Left lobe of liver (tissue), 2 donors: ENCODE measurements at regions not wholly inside any gene's neighbourhood (a gene's known extent, or its start where the extent isn't known, plus 50 kb on each side); places are given as distances from the start of the nearest gene placed in this dataset.

Experiments
- ATAC-seq: fragments of 200-7000 bp; cut with Tn5 transposase; one replicate; pipeline ENCODE4 v1.9.1; 2020; ENCODE audit warnings: mild to moderate bottlenecking, moderate library complexity
- DNase-seq: peaks from one replicate; pipeline ENCODE4 v3.0.0-alpha.2; 2020; ENCODE audit warnings: low spot score
- donor health status: DM: no; HTN: no; CAD: no; lungs with moderate emphysema.
- donor health status: DM: no; HTN: yes; CAD: no.

- ATAC-seq = peak; percentile 36
- DNase-seq = peak; percentile 35
Observed at GRCh38 chr3:127484601-127485388, 105.7 kb downstream of the TPRA1 start.

- no peak for ATAC-seq
- DNase-seq = peak; percentile 33
Observed at GRCh38 chr3:127483902-127484591, 106.5 kb downstream of the TPRA1 start.

DNA sequence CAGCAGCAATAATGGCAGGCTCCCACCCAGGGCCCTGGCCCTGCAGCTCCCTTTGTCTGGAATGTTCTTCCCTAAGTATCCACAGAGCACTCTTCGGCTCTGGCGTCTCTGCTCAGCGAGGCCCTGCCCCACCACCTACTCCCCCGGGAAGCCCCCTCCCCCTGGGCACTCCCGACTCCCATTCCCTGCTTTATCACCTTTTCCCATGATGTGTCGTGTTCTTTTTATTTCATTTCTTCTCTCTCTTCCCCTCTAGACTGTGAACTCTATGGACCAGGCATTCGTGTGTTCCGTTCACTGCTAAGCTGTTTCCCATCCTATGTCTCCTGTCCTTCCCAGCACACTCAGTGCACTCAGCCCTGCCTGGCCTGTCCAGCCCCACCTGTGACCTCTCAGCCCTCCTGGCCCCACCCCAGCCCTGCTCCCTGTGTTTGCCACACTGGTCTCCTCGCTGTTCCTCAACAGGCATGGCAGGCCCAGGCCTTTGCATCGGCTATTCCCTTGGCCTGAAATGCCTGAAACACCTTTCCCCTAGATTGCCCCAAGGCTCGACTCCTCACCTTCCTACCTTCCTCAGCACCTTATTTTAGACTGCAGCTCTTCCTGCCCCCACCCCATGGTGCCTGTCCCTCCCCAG is 107.4 kb downstream of the TPRA1 start:
- ATAC-seq = no peak
- DNase-seq = no peak

DNA sequence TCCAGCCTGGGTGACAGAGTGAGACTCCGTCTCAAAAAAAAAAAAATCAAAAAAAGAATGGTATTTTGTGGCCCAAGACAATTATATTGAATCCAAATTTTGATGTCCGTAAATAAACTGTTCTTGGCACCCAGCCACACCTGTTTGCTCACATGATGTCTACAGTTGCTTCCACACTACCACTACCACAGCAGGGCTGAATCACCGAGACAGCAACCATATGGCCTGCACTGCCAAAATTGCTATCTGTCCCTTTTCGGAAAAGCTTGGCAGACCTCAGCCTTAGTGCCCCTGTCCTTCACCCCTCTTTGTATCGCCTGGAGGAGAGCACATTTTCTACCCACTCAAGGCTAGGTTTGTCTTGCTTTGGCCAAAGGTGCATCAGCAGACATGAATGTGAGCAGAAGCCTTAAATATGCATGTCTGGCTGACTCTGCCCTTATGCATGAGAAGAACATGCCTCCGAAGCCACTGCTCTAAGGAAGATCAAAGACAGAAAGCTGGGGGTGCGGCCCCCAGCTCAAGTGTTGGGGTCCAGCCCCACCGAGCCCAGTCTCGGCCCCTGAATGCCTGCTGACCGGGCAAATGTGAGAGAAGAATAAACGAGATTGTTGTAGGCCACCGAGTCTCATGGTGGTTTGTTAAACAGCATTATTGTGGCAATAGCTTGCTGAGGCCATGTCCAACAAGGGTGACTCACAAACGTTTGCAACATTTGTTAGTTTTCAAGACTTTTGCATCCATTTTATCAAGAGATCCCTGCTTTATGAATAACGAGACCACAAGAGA is 108.1 kb downstream of the TPRA1 start:
- DNase-seq (no peak), ATAC-seq (no peak)

DNA sequence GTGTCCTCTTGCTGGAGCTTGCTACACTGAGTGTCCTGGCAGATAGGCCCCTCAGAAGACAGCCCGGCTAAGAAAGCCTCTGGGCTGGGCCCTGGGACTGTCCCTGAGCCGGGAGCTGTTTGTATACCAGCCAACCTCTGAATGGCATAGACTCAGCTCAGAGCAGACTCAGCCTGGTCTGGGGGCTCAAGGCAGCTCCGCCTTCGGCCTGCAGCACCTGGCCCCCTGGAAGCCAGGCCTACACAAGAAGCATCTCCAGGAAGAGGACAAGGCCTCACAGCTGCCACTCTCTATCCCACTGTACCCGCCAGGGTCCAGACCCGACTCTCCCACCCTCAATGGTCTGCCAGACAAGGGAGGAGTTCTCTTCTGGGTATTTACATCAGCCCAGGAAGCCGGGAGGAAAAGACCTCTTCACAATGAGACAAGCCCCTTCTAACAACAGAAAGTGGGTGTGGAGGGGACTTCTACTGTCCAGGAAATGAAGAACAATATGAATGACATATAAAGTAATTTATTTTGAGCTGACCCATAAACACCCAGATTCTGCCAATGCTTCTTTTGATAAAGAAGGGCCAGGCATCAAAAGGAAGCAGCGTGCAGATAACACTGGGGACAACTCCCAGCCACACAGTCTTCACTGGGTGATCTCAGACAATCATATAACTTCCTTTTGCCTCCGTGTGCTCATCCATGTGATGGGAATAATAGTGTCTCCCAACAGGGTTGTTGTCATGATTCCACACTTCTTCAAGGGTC is 110.2 kb downstream of the TPRA1 start:
- DNase-seq = no peak

DNA sequence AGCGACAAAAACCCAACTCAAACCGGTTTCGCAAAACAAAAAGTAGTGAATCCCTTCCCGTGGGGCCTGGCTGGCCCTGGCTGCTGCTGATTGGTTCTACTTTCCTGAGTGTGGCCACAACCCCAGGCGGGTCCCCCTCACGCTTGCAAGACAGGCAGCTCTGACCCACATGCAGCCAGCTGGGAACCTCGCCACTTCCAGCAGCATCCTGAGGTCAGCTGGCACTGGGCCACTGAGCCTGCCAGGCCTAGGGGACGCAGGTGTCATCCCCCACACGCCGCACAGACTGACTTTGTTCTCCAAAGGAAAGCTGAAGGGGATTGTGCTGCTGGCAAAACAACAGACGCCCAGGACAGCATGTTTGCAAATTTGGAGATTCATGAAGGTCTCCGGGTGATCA is 111.1 kb downstream of the TPRA1 start:
- no peak for ATAC-seq
- DNase-seq = no peak

More for the DNA sequence above, 110.2 kb downstream of the TPRA1 start:
- no peak for ATAC-seq

DNA sequence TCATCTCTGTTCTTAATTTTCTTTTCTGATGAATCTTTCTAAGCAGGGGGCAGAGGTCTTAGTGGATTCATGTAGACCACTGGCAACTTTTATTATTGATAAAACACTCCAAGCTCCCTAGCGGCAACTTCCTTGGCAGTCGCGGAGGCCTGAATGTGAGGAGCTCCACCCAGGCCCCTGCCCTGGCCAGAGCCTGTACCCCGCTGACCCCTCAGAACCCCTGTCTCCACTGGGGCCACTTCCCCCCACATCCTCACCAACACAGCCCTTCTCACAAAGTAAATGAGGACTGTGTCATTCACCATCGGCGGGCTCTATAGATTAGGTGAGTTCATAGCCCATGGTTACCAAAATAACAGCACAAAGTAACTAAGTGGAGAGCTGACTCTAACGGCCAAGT is 111.6 kb downstream of the TPRA1 start:
- ATAC-seq (no peak), DNase-seq (no peak)

DNA sequence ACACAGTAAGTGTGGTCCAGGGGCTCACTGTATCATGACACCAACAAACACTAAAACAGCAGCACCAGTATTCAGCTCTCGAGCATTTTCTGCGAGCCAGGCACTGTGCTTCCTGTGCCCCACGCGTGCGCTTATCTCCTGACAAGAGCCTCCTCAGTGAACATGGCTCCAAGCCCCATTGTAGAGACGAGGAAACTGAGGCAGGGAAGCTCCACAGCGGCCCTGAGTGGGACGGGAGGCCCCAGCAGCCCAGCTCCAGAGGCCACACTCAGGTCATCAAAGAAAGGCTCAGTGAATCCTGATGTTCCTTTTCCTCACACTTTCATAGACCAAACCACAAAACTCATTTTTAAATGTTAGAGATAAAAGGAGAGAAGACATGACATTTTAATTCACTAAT is 113.1 kb downstream of the TPRA1 start:
- DNase-seq (no peak), ATAC-seq (no peak)

- DNase-seq (no peak), ATAC-seq (no peak)
Observed at GRCh38 chr3:127476936-127477335, 113.6 kb downstream of the TPRA1 start.

GRCh38 chr3:127475975-127476705 is 114.4 kb downstream of the TPRA1 start:
- no peak for DNase-seq
- no peak for ATAC-seq

DNA sequence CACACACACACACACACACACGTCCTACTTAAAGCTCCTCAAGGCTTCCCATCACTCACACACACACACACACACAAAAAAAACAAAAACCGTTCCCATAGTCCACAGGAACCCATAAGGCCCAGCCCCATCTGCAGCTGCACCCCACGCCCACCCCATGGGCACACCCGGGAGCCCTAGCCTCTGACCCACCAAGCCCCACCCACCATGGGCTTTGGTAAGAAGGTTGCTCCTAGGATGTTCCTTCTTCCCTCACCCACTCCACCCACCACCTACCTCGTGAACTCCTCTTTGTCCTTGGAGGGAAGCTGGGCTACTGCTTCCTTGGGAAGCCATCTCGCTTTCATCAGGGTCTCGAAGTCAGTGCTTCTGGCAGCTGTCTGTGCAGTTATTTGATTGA is 115.1 kb downstream of the TPRA1 start:
- no peak for ATAC-seq
- DNase-seq = no peak

GRCh38 chr3:127473244-127474024 is 117.1 kb downstream of the TPRA1 start:
- DNase-seq (peak; percentile 62), ATAC-seq (peak; percentile 89)

DNA sequence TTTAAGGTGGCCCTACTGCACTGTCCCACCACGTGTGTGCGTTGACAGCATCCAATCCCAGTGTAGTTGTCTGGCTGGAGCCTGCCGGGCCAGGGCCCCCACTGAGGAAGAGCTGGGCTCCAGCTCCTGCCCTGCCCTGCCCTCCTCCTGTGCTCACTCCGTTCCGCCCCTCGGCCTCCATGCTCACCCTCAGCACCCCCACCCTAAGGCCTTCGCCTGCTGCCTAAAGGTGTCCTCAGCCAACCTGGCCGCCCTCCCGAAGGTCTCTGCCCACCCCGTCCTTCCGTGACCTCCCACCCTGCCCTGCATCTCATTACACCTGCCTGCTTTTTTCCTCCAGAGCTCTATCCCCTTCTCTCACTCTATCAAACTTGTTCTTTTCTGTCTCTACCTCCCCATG is 118.0 kb downstream of the TPRA1 start:
- DNase-seq (no peak), ATAC-seq (no peak)

DNA sequence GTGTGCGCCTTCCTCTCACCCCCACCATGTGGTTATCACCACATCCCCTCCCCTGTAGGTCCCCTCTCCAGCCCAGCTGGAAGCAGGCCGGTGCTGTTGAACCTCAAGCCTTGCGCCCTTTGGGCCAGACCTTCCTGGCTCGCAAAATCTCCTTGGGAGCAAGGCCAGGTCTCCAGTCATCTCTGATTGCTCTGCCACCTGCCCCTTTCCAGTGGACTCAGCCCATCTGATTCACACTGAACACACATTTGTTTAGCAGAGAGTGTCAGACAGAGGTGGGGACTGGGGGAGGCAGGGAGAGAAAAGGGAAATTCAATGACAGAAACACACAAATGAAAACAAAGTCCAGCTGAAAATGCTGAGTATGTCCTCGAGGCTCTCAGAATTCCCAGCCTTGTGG is 119.4 kb downstream of the TPRA1 start:
- ATAC-seq (no peak), DNase-seq (no peak)

- ATAC-seq = no peak
- DNase-seq = no peak
Observed at GRCh38 chr3:127469760-127470159, 120.8 kb downstream of the TPRA1 start.

- no peak for ATAC-seq
Observed at GRCh38 chr3:127467391-127467790, 123.1 kb downstream of the TPRA1 start.

GRCh38 chr3:127464642-127465041 is 125.9 kb downstream of the TPRA1 start:
- no peak for ATAC-seq
- no peak for DNase-seq

More at GRCh38 chr3:127467391-127467790, 123.1 kb downstream of the TPRA1 start:
- no peak for DNase-seq

GRCh38 chr3:127462111-127462655 is 128.3 kb downstream of the TPRA1 start:
- ATAC-seq = no peak
- DNase-seq = no peak
